Heart right ventricle (tissue), 16 donors: ENCODE measurements at regions not wholly inside any gene's neighbourhood (a gene's known extent, or its start where the extent isn't known, plus 50 kb on each side); places are given as distances from the start of the nearest gene placed in this dataset.

Experiments used
- ATAC-seq, 8 donors: fragments of 200-7000 bp; cut with Tn5 transposase; one replicate each; pipeline ENCODE4 v1.9.1; 2020; ENCODE audit warnings: mild to moderate bottlenecking in 8 of 8, moderate library complexity in 8 of 8, moderate number of reproducible peaks in 1 of 8
- DNase-seq, 2 donors: peaks; one replicate each; pipeline ENCODE4 v3.0.0-alpha.2; 2020
- H3K27ac ChIP-seq, 10 donors: fragments of 200-600 bp; sonication (generic) in 2 of 10; one replicate each; pipeline versions ENCODE4 v1.5.0 to v1.8.0; 2020 to 2022; ENCODE audit warnings: mild to moderate bottlenecking in 3 of 10
- H3K27me3 ChIP-seq, 7 donors: fragments of 200-600 bp; one replicate each; pipeline ENCODE4 v1.8.0; 2021 to 2022; ENCODE audit warnings: mild to moderate bottlenecking in 2 of 7
- H3K36me3 ChIP-seq, 9 donors: fragments of 200-600 bp; sonication (generic) in 1 of 9; one replicate each; pipeline versions ENCODE4 v1.5.0 to v1.8.0; 2020 to 2022; ENCODE audit warnings: mild to moderate bottlenecking in 2 of 9
- H3K4me1 ChIP-seq, 9 donors: fragments of 200-600 bp; sonication (generic) in 1 of 9; one replicate each; pipeline versions ENCODE4 v1.5.0 to v1.8.0; 2020 to 2022; ENCODE audit warnings: mild to moderate bottlenecking in 4 of 9
- H3K4me3 ChIP-seq, 10 donors: fragments of 200-600 bp; sonication (generic) in 2 of 10; one replicate each; pipeline versions ENCODE4 v1.5.0 to v1.8.0; 2020 to 2022; ENCODE audit warnings: mild to moderate bottlenecking in 7 of 10, moderate library complexity in 2 of 10
- H3K9me3 ChIP-seq, 11 donors: fragments of 200-600 bp in 10 of 11; sonication (generic) in 2 of 11; one replicate each; pipeline versions ENCODE4 v1.5.0 to v1.8.0; 2013 to 2022; ENCODE audit warnings: mild to moderate bottlenecking in 2 of 11, control low read depth in 1 of 11, moderate library complexity in 1 of 11
- WGBS, 2 donors: extraction: QIAGEN DNeasy Blood & Tissue Kit; methylation state at CpG; one replicate each; pipeline ENCODE4 v1.1.7; 2013; ENCODE audit warnings: inconsistent platforms in 1 of 2; 5-methylcytosine and 5-hydroxymethylcytosine counted together
- intact Hi-C, 10 donors: fragments of 100-400 bp; cut with DNase I; formaldehyde crosslinking; loops; one replicate each; pipeline versions ENCODE4 v1.11.1 to v1.14.2; 2022
- TF ChIP-seq, protein P1 (sequence below), 9 donors: fragments of 200-600 bp; sonication (generic) in 2 of 9; IDR thresholded peaks; one replicate each; pipeline versions ENCODE4 v1.5.0 to v1.8.0; 2021 to 2022; ENCODE audit warnings: antibody characterized with exemption in 9 of 9, mild to moderate bottlenecking in 5 of 9, moderate library complexity in 1 of 9
- donor health status: Arrhythmogenic right ventricular cardiomyopathy.
- donor health status: ischemic (EF 13 %, LVEDD 7.1; RV severe dilation, severe dysfunction).
- donor health status: healthy with polysubstance abuse.
- donor health status: DM: no; HTN: yes; CAD: no.
- donor health status: DM: no; HTN: no; CAD: no.
- donor health status: ischemic (EF 25% LVEDD 6.9; RV normal size, moderate dysfunction).
- donor health status: ischemic (EF 25% LVEDD 5.7; RV mildly dilated, moderate dysfunction).
- donor health status: healthy.
- donor health status: DM: yes; HTN: yes; CAD: no.
- donor health status: Ischemic cardiomyopathy.
- donor health status: ischemic (EF 35%, LVEDD 5.7; RV mildly dilated, moderate dysfunction).
- donor health status: nonischemic (EF 11% LVEDD 7.7; RV severe dilation, severe dysfunction).
- donor health status: DM: yes; HTN: yes; CAD: no.
- donor health status: PGD.
- donor health status: ischemic (EF 29% LVEDD 5.4; RV normal size, mild dysfunction).
- donor health status: nonischemic (EF 23%, LVEDD 6.1; RV moderate dilation, normal function).

DNA sequence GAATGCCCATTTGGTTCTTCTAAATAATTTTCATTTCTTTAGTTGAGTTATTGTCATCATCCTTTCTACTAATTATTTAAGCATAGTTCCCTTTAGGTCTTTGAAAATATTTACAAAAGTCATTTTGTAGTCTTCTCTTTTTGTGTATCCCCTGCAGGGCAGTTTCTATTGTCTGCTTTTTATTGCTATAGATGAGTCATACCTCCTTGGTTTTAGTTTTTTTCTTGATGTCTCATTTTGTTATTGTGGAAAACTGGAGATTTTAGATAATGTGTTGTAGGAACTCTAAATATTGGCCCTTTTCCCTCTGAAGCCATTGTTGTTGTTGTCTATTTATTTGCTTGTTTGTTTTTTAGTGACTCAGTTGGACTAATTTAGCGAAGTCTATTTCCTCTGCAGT lies 387.9 kb downstream of the NUF2 start:
- Histone ChIP-seq H3K36me3 (no peaks in the 10 kb centered on the region), H3K27ac (no peak overlapping the region), H3K27me3 (no peaks in the 10 kb centered on the region), H3K4me3 (no peak overlapping the region), H3K4me1 (no peaks in the 10 kb centered on the region), H3K9me3 (peaks cover 0 to 4% (median 0%) of the 10 kb centered on the region in 11 donors)
- intact Hi-C loops = no loop called here
- no peak for DNase-seq
- 85 to 96% methylated on average over 1 of the region's 1 CpG for WGBS, 2 donors
- ATAC-seq = no peak
- TF ChIP-seq, protein P1, sequence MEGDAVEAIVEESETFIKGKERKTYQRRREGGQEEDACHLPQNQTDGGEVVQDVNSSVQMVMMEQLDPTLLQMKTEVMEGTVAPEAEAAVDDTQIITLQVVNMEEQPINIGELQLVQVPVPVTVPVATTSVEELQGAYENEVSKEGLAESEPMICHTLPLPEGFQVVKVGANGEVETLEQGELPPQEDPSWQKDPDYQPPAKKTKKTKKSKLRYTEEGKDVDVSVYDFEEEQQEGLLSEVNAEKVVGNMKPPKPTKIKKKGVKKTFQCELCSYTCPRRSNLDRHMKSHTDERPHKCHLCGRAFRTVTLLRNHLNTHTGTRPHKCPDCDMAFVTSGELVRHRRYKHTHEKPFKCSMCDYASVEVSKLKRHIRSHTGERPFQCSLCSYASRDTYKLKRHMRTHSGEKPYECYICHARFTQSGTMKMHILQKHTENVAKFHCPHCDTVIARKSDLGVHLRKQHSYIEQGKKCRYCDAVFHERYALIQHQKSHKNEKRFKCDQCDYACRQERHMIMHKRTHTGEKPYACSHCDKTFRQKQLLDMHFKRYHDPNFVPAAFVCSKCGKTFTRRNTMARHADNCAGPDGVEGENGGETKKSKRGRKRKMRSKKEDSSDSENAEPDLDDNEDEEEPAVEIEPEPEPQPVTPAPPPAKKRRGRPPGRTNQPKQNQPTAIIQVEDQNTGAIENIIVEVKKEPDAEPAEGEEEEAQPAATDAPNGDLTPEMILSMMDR (IDR thresholded peaks at IDR 0.05) = no peak

DNA sequence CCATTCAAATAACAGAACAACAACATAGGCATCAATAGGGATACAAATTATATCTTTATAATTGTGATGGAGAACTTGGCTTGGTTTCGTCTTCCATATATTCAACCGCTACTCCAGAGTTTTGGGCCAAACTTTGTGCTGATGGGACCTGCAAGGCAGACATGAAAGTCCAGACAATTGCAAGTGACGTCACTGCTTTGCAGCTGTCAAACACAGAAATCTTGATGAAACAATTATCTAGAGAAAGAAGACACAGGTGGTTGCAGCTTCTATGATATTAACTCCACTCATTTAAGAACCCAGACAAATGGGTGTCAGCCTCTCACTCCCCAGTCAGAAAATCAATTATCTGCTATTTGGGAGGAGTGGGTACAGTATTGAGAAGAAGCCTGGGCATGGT lies 390.6 kb downstream of the NUF2 start:
- intact Hi-C loops = no loop called here
- WGBS, 2 donors = 90 to 97% methylated on average over 3 of the region's 3 CpGs
- Histone ChIP-seq H3K4me1 (no peaks in the 10 kb centered on the region), H3K36me3 (no peaks in the 10 kb centered on the region), H3K27ac (no peak overlapping the region), H3K9me3 (peaks cover 0 to 3% (median 0%) of the 10 kb centered on the region in 11 donors), H3K27me3 (no peaks in the 10 kb centered on the region), H3K4me3 (no peak overlapping the region)
- TF ChIP-seq, protein P1 (IDR thresholded peaks at IDR 0.05) = no peak
- DNase-seq (no peak), ATAC-seq (no peak)

DNA sequence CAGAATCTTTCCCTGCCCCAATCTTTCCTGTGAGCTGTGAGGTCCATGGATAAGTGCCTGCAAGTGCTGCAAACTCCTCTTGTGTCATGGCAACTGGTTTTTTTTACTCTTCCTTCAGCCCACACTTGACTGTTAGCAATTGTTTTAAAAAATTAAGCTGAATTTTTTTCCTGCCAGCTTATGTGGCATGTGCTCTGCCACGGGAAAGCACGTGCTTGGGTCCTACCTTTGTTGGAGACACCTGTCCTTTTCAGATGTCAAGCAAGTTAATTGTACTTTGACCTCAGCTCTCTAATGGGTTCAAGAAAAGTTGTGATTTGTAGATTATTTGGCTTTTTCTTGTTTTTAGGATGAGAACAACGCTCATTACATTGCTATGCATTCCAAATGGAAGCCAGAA lies 398.5 kb downstream of the NUF2 start:
- DNase-seq = no peak
- peaks cover 0 to 41% (median 19%) of the 10 kb centered on the region in 11 donors for H3K9me3 ChIP-seq
- no peaks in the 10 kb centered on the region for H3K27me3 ChIP-seq
- intact Hi-C loops = no loop called here
- H3K27ac ChIP-seq = no peak overlapping the region
- 81 to 93% methylated on average over 3 of the region's 3 CpGs for WGBS, 2 donors
- H3K4me3 ChIP-seq = no peak overlapping the region
- no peaks in the 10 kb centered on the region for H3K36me3 ChIP-seq
- ATAC-seq = no peak
- H3K4me1 ChIP-seq = no peaks in the 10 kb centered on the region
- TF ChIP-seq, protein P1 (IDR thresholded peaks at IDR 0.05) = no peak

DNA sequence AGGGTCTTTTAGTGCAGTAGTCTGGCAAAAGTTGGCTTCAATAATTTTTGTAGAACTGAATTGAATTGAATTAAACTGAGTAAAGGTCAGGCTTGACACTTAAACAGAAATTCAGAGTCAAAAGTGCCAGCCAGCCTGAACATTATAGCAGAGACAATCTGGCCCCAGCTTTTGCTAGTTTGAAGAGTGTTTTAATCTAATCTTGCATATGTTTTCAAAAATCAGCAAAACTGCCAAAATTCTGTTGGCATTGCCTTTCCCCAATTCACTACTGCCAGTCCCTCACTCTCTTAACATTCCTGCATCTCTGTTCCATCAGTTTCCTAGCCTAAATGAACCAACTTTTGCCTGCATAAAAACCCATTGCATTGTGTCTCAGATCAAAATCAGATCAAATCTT lies 403.8 kb downstream of the NUF2 start:
- intact Hi-C loops = no loop called here
- no peak for ATAC-seq
- TF ChIP-seq, protein P1 (IDR thresholded peaks at IDR 0.05) = no peak

More for the DNA sequence above, 403.8 kb downstream of the NUF2 start:
- DNase-seq = no peak
- peaks cover 0 to 6% (median 0%) of the 10 kb centered on the region in 9 donors for H3K4me1 ChIP-seq
- H3K27me3 ChIP-seq = no peaks in the 10 kb centered on the region
- no peaks in the 10 kb centered on the region for H3K36me3 ChIP-seq
- no peak overlapping the region for H3K27ac ChIP-seq
- H3K9me3 ChIP-seq = peaks cover 0 to 5% (median 0%) of the 10 kb centered on the region in 11 donors
- H3K4me3 ChIP-seq = no peak overlapping the region
